GM18511 (cell line): ENCODE measurements at regions not wholly inside any gene's neighbourhood (a gene's known extent, or its start where the extent isn't known, plus 50 kb on each side); places are given as distances from the start of the nearest gene placed in this dataset.
"Not testable (repeated sequence)": the region's sequence is repeated elsewhere in the genome, so short reads cannot be mapped to it uniquely, and the experiment has no call there.

Experiments used
- ATAC-seq: cut with Tn5 transposase; IDR thresholded peaks from one replicate; pipeline ENCODE4 v1.9.1; 2021; ENCODE audit warnings: mild to moderate bottlenecking, moderate library complexity; ENCODE audit not compliant: unreplicated experiment

- no peak for ATAC-seq
Observed at GRCh38 chr4:1572964-1573720, 111.0 kb downstream of the FAM53A start.

- ATAC-seq: no peak
Observed at GRCh38 chr4:1572521-1572920, 111.6 kb downstream of the FAM53A start.

- ATAC-seq: no peak
Observed at GRCh38 chr4:1572010-1572385, 112.1 kb downstream of the FAM53A start.

- ATAC-seq: no peak
Observed at GRCh38 chr4:1571165-1572009, 112.7 kb downstream of the FAM53A start.

- ATAC-seq: no peak
Observed at GRCh38 chr4:1570291-1571164, 113.6 kb downstream of the FAM53A start.

- ATAC-seq: no peak
Observed at GRCh38 chr4:1569461-1570151, 114.5 kb downstream of the FAM53A start.

- ATAC-seq: no peak
Observed at GRCh38 chr4:1568855-1569460, 115.2 kb downstream of the FAM53A start.

- ATAC-seq: no peak
Observed at GRCh38 chr4:1567808-1568581, 116.1 kb downstream of the FAM53A start.

GRCh38 chr4:1567519-1567807, 116.7 kb downstream of the FAM53A start:
- no peak for ATAC-seq

- ATAC-seq: no peak
Observed at GRCh38 chr4:1566838-1567518, 117.1 kb downstream of the FAM53A start.

- ATAC-seq: not testable (repeated sequence)
Observed at GRCh38 chr4:1566301-1566837, 117.7 kb downstream of the FAM53A start.

GRCh38 chr4:1565598-1566295, 118.4 kb downstream of the FAM53A start:
- ATAC-seq: no peak

- no peak for ATAC-seq
Observed at GRCh38 chr4:1564535-1565375, 119.4 kb downstream of the FAM53A start.

GRCh38 chr4:1563768-1564485, 120.2 kb downstream of the FAM53A start:
- ATAC-seq: no peak

GRCh38 chr4:1563241-1563640, 120.9 kb downstream of the FAM53A start:
- ATAC-seq: no peak

- no peak for ATAC-seq
Observed at GRCh38 chr4:1562771-1563170, 121.3 kb downstream of the FAM53A start.

GRCh38 chr4:1562371-1562770, 121.7 kb downstream of the FAM53A start:
- ATAC-seq: no peak
